NCI-H146 treated with DMSO at 0.1 percent for 48 hours (cell line): ENCODE measurements at regions not wholly inside any gene's neighbourhood (a gene's known extent, or its start where the extent isn't known, plus 50 kb on each side); places are given as distances from the start of the nearest gene placed in this dataset.

Experiments
- DNase-seq: peaks from one replicate; lab custom pipeline; 2025; ENCODE audit not compliant: unreplicated experiment; lab: John Stamatoyannopoulos, UW

GRCh38 chr6:97563529-97563928 is 280.5 kb upstream of the MMS22L start:
- no peak for DNase-seq

- no peak for DNase-seq
These were observed 289.9 kb upstream of the MMS22L start for GRCh38 chr6:97572943-97573342.

GRCh38 chr6:97586344-97586743 is 303.3 kb upstream of the MMS22L start:
- peak; percentile 6 for DNase-seq

GRCh38 chr6:97591955-97592354 is 308.9 kb upstream of the MMS22L start:
- no peak for DNase-seq

GRCh38 chr6:97594844-97595243 is 311.8 kb upstream of the MMS22L start:
- no peak for DNase-seq

GRCh38 chr6:97621111-97621510 is 338.1 kb upstream of the MMS22L start:
- DNase-seq = no peak

GRCh38 chr6:97626671-97627441 is 343.8 kb upstream of the MMS22L start:
- peak; percentile 35 for DNase-seq

DNA sequence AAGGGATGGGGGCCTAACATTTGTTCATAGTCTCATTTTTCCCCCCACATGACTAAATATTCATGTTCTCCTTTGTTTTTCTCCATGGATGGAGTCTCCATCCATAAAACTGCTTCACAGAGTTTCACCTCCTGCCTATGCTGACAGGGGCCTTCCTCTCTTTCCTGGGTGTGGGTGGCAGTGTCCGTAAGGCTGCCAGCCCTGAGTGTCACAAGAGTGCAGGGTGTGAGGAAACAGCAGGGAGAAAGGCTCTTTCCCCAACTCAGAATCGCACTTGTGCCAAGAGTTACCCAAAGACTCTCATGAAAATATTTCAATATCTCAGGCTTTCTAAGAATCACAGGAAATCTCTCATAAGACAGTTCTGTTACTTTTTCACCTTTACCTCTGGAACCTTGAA is 346.2 kb upstream of the MMS22L start:
- DNase-seq = no peak

DNA sequence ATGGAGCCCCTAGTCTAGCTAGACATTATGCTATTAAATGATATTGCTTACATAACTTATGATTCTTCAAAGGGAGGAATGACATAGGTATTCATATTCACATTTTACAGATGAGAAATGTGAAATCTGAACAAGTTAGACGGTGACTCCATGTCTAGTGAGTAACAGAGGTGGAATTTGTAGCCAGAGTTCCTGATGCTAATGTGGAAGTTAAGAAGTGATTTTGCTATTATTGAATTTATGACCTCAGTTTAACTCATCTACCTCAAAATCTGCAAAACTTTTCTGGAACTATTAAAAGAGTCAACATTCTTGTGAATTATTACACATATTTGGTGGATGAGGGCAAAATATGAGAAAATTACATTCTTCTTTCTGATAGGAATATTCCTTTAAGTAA is 347.6 kb upstream of the MMS22L start:
- no peak for DNase-seq

GRCh38 chr6:97632341-97632740 is 349.3 kb upstream of the MMS22L start:
- DNase-seq = no peak

- no peak for DNase-seq
These were observed 356.7 kb upstream of the MMS22L start for GRCh38 chr6:97639702-97640101.

GRCh38 chr6:97644353-97644752 is 361.3 kb upstream of the MMS22L start:
- DNase-seq = no peak

- DNase-seq = no peak
These were observed 362.7 kb upstream of the MMS22L start for GRCh38 chr6:97645757-97646156.

DNA sequence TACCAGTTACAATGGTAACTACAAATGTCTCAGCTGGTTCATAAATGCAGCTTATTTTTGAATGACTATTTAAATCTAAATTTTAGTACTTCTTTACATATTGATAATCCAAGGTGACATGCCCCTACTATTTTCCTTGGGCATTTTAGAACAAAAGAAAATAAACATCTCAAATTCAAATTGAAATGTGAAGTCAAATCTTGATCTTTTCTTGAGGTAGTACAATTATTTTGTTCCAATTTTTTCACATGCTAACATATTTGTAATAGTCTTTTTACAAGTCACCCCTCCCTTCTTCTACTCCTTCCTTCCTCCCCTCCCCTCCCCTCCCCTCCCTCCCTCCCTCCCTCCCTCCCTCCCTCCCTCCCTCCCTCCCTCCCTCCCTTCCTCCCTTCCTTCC is 370.1 kb upstream of the MMS22L start:
- no peak for DNase-seq

DNA sequence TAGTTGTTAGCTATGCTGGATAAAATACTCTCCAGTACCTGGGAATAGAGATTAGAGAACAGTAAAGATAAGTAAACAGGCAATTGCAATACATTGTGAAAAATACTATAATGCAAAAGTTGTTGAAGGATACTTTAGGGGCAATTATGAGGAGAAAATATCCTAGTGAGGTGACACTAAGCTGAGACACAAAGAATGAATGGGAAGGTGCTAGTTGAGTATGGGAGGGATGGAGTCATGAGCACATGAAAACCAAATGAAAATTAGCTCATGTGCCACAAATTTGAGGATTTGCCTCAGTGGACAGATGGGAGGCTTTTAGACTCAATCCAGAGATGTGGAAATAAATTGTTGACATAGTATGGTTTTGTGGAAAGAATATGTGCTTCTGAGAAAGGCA is 370.5 kb upstream of the MMS22L start:
- no peak for DNase-seq

- no peak for DNase-seq
These were observed 371.7 kb upstream of the MMS22L start for GRCh38 chr6:97654674-97655073.

- DNase-seq = no peak
These were observed 373.2 kb upstream of the MMS22L start for GRCh38 chr6:97656236-97656635.

GRCh38 chr6:97656706-97657350 is 373.8 kb upstream of the MMS22L start:
- no peak for DNase-seq

- no peak for DNase-seq
These were observed 375.1 kb upstream of the MMS22L start for GRCh38 chr6:97658090-97658489.

DNA sequence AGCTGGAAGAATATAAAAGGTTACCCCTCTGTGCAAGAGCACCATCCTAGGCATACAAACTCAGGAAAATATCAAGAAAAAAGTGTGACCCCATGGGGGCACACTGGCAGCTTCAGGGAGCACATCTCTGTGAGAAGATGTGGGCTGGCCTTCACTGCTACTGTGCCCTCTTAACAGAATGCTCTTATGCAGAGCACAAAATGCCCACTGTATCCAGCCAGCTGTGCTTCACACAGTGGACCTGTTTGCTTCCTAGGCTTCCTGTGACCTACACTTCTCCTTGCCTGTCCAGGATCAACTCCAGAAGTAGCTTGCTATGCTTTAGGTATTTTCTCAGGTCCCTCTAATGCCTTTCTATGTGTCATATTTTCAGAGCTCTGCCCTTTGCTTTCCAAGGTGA is 380.2 kb upstream of the MMS22L start:
- DNase-seq = no peak

GRCh38 chr6:97665446-97665845 is 382.4 kb upstream of the MMS22L start:
- no peak for DNase-seq

- no peak for DNase-seq
These were observed 383.9 kb upstream of the MMS22L start for GRCh38 chr6:97666889-97667288.

GRCh38 chr6:97668716-97669115 is 385.7 kb upstream of the MMS22L start:
- DNase-seq = peak; percentile 3
